Tibial nerve (tissue), 4 donors: ENCODE measurements at regions not wholly inside any gene's neighbourhood (a gene's known extent, or its start where the extent isn't known, plus 50 kb on each side); places are given as distances from the start of the nearest gene placed in this dataset.

Experiments
- DNase-seq, 2 donors: peaks; one replicate each; pipeline ENCODE4 v3.0.0-alpha.2; 2019; ENCODE audit warnings: low spot score in 2 of 2
- H3K27ac ChIP-seq, 4 donors: fragments of 200-600 bp; sonication (generic) in 3 of 4; one replicate each; pipeline ENCODE4 v1.5.1; 2017 to 2019; ENCODE audit warnings: mild to moderate bottlenecking in 1 of 4
- H3K27me3 ChIP-seq, 2 donors: fragments of 200-600 bp; sonication (generic) in 1 of 2; one replicate each; pipeline versions ENCODE4 v1.5.1 to v1.6.0; 2017 to 2019
- H3K36me3 ChIP-seq, 3 donors: fragments of 200-600 bp; sonication (generic); one replicate each; pipeline ENCODE4 v1.5.1; 2018 to 2019
- H3K4me1 ChIP-seq, 4 donors: fragments of 200-600 bp; sonication (generic) in 3 of 4; one replicate each; pipeline ENCODE4 v1.5.1; 2017 to 2019
- H3K4me3 ChIP-seq, 4 donors: fragments of 200-600 bp; sonication (generic) in 3 of 4; one replicate each; pipeline ENCODE4 v1.5.1; 2017 to 2019; ENCODE audit warnings: mild to moderate bottlenecking in 1 of 4, moderate library complexity in 1 of 4
- H3K9me3 ChIP-seq, 4 donors: fragments of 200-600 bp; sonication (generic) in 3 of 4; one replicate each; pipeline ENCODE4 v1.5.1; 2017 to 2019
- EP300 ChIP-seq, 2 donors: sonication (generic); formaldehyde crosslinking; IDR thresholded peaks; one replicate each; pipeline ENCODE4 v1.6.1; 2017; ENCODE audit warnings: antibody characterized with exemption in 2 of 2, mild to moderate bottlenecking in 1 of 2
- POLR2A ChIP-seq, 2 donors: fragments of 450-650 bp; IDR thresholded peaks; one replicate each; pipeline ENCODE4 v1.6.1; 2017; ENCODE audit warnings: antibody characterized with exemption in 2 of 2, mild to moderate bottlenecking in 2 of 2, moderate library complexity in 2 of 2
- WGBS, 2 donors: methylation state at CpG; one replicate each; pipeline ENCODE4 v1.1.5; 2018; 5-methylcytosine and 5-hydroxymethylcytosine counted together
- TF ChIP-seq, protein P1 (sequence below), 5 experiments: fragments of 200-600 bp in 3 of 5; fragments of 450-650 bp in 2 of 5; sonication (generic) in 3 of 5; IDR thresholded peaks; one replicate each; pipeline ENCODE4 v1.5.1; 2016 to 2019; ENCODE audit warnings: antibody characterized with exemption in 5 of 5, mild to moderate bottlenecking in 3 of 5, moderate library complexity in 2 of 5

DNA sequence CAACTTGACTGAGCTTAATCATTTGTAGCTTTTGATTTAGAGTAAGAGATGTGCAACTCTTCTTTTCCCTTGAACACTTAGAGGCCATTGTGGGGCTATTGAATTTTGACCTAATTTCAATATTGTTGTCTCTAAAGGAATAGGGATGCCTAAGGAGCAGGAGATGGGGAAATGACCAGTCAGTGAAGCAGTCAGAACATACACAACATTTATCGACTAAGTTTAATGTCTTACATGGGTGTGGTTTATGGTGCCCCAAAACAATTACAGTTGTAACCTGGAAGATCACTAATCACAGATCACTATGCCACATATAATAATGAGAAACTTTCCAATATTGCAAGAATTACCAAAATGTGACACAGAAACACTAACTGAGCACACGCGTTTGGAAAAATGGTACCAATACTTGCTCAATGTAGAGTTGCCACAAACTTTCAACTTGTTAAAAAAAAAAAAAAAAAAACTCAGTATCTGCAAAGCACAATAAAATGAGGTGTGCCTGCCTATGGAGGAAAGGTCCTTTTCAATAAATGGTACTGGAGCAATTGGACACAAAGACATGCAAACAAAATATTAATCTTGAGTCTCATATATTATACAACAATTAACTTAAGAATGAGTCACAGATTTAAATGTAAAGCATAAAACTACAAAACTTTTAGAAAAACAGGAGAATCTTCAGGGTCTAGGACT lies 189.6 kb upstream of the RAD23B start:
- Histone ChIP-seq H3K36me3 (no peaks in the 10 kb centered on the region), H3K9me3 (peaks cover 0 to 8% (median 0%) of the 10 kb centered on the region in 4 donors), H3K4me1 (no peaks in the 10 kb centered on the region), H3K4me3 (no peak overlapping the region), H3K27ac (no peak overlapping the region), H3K27me3 (no peaks in the 10 kb centered on the region)
- no peak for DNase-seq
- TF ChIP-seq, protein P1, sequence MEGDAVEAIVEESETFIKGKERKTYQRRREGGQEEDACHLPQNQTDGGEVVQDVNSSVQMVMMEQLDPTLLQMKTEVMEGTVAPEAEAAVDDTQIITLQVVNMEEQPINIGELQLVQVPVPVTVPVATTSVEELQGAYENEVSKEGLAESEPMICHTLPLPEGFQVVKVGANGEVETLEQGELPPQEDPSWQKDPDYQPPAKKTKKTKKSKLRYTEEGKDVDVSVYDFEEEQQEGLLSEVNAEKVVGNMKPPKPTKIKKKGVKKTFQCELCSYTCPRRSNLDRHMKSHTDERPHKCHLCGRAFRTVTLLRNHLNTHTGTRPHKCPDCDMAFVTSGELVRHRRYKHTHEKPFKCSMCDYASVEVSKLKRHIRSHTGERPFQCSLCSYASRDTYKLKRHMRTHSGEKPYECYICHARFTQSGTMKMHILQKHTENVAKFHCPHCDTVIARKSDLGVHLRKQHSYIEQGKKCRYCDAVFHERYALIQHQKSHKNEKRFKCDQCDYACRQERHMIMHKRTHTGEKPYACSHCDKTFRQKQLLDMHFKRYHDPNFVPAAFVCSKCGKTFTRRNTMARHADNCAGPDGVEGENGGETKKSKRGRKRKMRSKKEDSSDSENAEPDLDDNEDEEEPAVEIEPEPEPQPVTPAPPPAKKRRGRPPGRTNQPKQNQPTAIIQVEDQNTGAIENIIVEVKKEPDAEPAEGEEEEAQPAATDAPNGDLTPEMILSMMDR (IDR thresholded peaks at IDR 0.05) = no peak
- TF ChIP-seq POLR2A (IDR thresholded peaks at IDR 0.05) = no peak
- no peak for TF ChIP-seq EP300 (IDR thresholded peaks at IDR 0.05)
- 93 to 96% methylated on average over 3 of the region's 3 CpGs for WGBS, 2 donors

DNA sequence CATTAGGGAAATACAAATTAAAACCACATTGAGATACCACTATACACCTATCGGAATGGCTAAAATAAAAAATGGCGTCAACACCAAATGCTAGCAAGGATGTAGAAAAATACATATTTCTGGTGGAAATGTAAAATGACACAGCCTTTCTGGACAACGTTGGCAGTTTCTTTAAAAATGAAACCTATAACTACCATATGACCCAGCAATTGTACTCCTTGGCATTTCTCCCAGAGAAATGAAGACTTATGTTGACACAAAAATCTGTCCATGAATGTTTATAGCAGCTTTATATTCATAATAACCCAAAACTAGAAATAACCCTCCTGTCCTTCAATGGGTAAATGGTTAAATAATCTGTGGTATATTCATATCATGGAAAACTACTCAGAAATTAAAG lies 188.7 kb upstream of the RAD23B start:
- H3K27ac ChIP-seq = no peak overlapping the region
- no peaks in the 10 kb centered on the region for H3K36me3 ChIP-seq
- no peak overlapping the region for H3K4me3 ChIP-seq
- DNase-seq = no peak
- H3K27me3 ChIP-seq = no peaks in the 10 kb centered on the region
- H3K4me1 ChIP-seq = no peaks in the 10 kb centered on the region
- 71 to 74% methylated on average over 3 of the region's 3 CpGs for WGBS, 2 donors
- H3K9me3 ChIP-seq = peaks cover 0 to 8% (median 0%) of the 10 kb centered on the region in 4 donors
- no peak for TF ChIP-seq EP300 (IDR thresholded peaks at IDR 0.05)
- TF ChIP-seq, protein P1 (IDR thresholded peaks at IDR 0.05) = no peak

DNA sequence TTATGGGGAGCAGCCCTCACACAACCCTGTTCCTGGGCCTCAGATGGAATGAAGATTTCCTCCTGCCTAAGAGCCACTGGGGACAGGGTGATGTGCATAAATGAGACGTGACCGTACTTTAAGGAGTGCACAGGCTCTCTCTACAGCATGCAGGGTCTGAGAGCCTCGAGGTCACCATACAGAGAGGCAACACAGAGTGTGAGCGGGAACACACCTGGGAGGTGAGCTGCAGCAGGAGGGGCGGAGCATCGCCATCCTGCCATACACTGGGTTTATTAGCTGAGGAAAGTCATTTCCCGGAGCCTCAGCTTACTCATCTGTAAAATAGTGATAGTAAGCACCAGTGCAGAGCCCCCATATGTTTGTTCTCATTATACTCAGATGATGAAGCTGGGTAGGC lies 182.5 kb upstream of the RAD23B start:
- H3K4me3 ChIP-seq = no peak overlapping the region
- H3K36me3 ChIP-seq = no peaks in the 10 kb centered on the region
- no peak overlapping the region for H3K27ac ChIP-seq
- H3K9me3 ChIP-seq = no peaks in the 10 kb centered on the region
- H3K4me1 ChIP-seq = no peaks in the 10 kb centered on the region
- 77 to 81% methylated on average over 7 of the region's 7 CpGs for WGBS, 2 donors
- no peak for DNase-seq
- H3K27me3 ChIP-seq = no peaks in the 10 kb centered on the region
- TF ChIP-seq POLR2A (IDR thresholded peaks at IDR 0.05) = no peak
- TF ChIP-seq, protein P1 (IDR thresholded peaks at IDR 0.05) = no peak
- TF ChIP-seq EP300 (IDR thresholded peaks at IDR 0.05) = no peak

DNA sequence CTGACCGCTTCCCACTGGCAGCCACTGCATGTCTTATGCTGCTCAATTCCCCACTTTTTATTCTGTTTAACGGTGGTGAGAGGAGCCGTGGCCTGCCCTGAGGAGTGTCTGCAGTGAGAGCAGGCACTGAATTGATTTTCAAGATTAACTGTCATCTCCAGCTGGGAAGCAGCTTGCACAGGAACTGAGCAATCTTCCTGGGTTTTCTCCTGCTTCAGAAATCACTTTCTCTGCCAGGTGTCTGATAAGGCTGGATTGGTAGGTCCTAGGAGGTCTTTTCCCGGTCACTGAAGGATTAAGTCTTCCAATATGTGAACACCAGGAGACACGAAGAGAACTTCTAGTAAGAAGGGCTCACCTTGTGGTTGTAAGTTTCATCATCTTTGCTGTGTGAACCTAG lies 181.1 kb upstream of the RAD23B start:
- WGBS, 2 donors = 76 to 80% methylated on average over 5 of the region's 5 CpGs
- Histone ChIP-seq H3K36me3 (no peaks in the 10 kb centered on the region), H3K4me1 (no peaks in the 10 kb centered on the region), H3K27me3 (no peaks in the 10 kb centered on the region), H3K9me3 (no peaks in the 10 kb centered on the region), H3K4me3 (no peak overlapping the region), H3K27ac (no peak overlapping the region)
- no peak for TF ChIP-seq POLR2A (IDR thresholded peaks at IDR 0.05)
- no peak for DNase-seq

DNA sequence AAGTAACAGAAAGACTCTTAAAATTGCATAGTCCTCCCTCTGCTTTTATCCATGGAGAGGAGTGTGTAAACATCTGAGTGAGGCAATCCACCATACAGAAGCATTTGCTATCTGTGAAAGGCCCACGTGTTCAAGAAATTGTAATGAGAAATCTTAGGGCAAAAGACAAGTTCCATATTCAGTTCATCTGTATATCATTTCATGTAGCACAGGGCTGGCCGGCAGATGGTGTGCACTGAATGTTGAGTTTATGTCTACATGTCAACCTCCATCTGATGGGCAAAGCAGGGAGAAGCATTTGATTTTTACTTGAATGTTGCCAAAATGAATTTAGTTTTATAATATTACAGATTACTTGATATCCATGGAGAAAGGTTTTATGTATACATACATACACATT lies 179.5 kb upstream of the RAD23B start:
- H3K9me3 ChIP-seq = no peaks in the 10 kb centered on the region
- no peak overlapping the region for H3K4me3 ChIP-seq
- H3K4me1 ChIP-seq = no peaks in the 10 kb centered on the region
- no peaks in the 10 kb centered on the region for H3K27me3 ChIP-seq
- DNase-seq = no peak
- WGBS, 2 donors = 76 to 88% methylated on average over 2 of the region's 2 CpGs
- TF ChIP-seq, protein P1 (IDR thresholded peaks at IDR 0.05) = no peak
- TF ChIP-seq EP300 (IDR thresholded peaks at IDR 0.05) (no peak), POLR2A (IDR thresholded peaks at IDR 0.05) (no peak)
- no peaks in the 10 kb centered on the region for H3K36me3 ChIP-seq
- H3K27ac ChIP-seq = no peak overlapping the region

DNA sequence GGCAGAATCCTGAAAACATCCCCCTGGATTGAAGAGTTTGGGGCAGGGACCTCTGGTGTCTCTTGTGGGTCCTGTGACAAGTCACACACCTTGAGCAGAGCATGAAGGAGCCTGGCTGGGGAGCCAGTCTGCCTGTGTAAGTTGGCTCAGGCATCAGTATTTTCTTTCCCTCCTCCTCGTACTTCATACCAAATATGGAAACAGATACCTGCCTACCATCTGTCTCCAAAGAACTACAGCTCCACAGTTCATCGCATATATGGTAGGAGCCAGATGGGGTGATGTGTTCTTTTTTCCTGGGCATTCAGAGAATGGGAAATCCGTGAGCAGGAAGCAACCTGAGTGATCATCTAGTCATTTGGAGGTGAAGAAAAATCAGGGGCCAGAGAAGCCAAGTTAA lies 177.3 kb upstream of the RAD23B start:
- 87 to 88% methylated on average over 3 of the region's 3 CpGs for WGBS, 2 donors
- TF ChIP-seq POLR2A (IDR thresholded peaks at IDR 0.05) (no peak), EP300 (IDR thresholded peaks at IDR 0.05) (no peak)
- TF ChIP-seq, protein P1 (IDR thresholded peaks at IDR 0.05) = no peak
- H3K27me3 ChIP-seq = no peaks in the 10 kb centered on the region
- no peaks in the 10 kb centered on the region for H3K9me3 ChIP-seq
- H3K4me1 ChIP-seq = no peaks in the 10 kb centered on the region
- no peak overlapping the region for H3K4me3 ChIP-seq
- no peaks in the 10 kb centered on the region for H3K36me3 ChIP-seq
- no peak overlapping the region for H3K27ac ChIP-seq
- DNase-seq = no peak
